Small intestine (tissue), 7 donors: ENCODE measurements at regions not wholly inside any gene's neighbourhood (a gene's known extent, or its start where the extent isn't known, plus 50 kb on each side); places are given as distances from the start of the nearest gene placed in this dataset.

Experiments used
- DNase-seq, 2 donors: peaks; one replicate each; pipeline versions ENCODE4 v3.0.0 to v3.0.0-alpha.2; 2013
- FAIRE-seq: peaks from 2 replicates; lab custom pipeline; 2012; peaks lifted over from hg19 to GRCh38; lab: Jason Lieb, UNC
- H3K27ac ChIP-seq, 3 donors: one replicate each; pipeline ENCODE4 v1.5.1; 2013; ENCODE audit warnings: low read length in 2 of 3, mild to moderate bottlenecking in 2 of 3, control low read depth in 1 of 3, inconsistent platforms in 1 of 3, low read depth in 1 of 3, moderate library complexity in 1 of 3
- H3K27me3 ChIP-seq, 3 donors: one replicate each; pipeline ENCODE4 v1.6.1; 2013; ENCODE audit warnings: low read length in 3 of 3, inconsistent platforms in 1 of 3; ENCODE audit not compliant: control insufficient read depth in 3 of 3, insufficient read depth in 3 of 3
- H3K36me3 ChIP-seq, 3 donors: one replicate each; pipeline ENCODE4 v1.6.1; 2013; ENCODE audit warnings: low read length in 3 of 3, inconsistent platforms in 1 of 3, low read depth in 1 of 3, mild to moderate bottlenecking in 1 of 3, moderate library complexity in 1 of 3; ENCODE audit not compliant: control insufficient read depth in 3 of 3, insufficient read depth in 2 of 3
- H3K4me1 ChIP-seq, 3 donors: one replicate each; pipeline ENCODE4 v1.6.1; 2013; ENCODE audit warnings: low read length in 2 of 3, inconsistent platforms in 1 of 3, low read depth in 1 of 3, mild to moderate bottlenecking in 1 of 3, moderate library complexity in 1 of 3; ENCODE audit not compliant: control insufficient read depth in 3 of 3, insufficient read depth in 2 of 3
- H3K4me3 ChIP-seq, 3 donors: one replicate each; pipeline ENCODE4 v1.5.1; 2013; ENCODE audit warnings: low read length in 3 of 3, control low read depth in 1 of 3, inconsistent platforms in 1 of 3, low read depth in 1 of 3, mild to moderate bottlenecking in 1 of 3, moderate library complexity in 1 of 3
- H3K9me3 ChIP-seq, 2 donors: one replicate each; pipeline ENCODE4 v1.6.1; 2013; ENCODE audit warnings: low read depth in 1 of 2, low read length in 1 of 2; ENCODE audit not compliant: control insufficient read depth in 2 of 2, insufficient read depth in 1 of 2
- WGBS, 3 donors: extraction: QIAGEN DNeasy Blood & Tissue Kit; methylation state at CpG; one replicate each; pipeline ENCODE4 v1.1.7; 2013; 5-methylcytosine and 5-hydroxymethylcytosine counted together
- donor health status: healthy with polysubstance abuse.
- donor health status: control.
- donor health status: control.
- donor health status: Bipolar disorder and iron deficiency.
- donor health status: healthy.

GRCh38 chr6:139509167-139509566, 134.7 kb upstream of the CITED2 start:
- H3K4me1 ChIP-seq, result no peaks in the 10 kb centered on the region
- no peaks in the 10 kb centered on the region for H3K9me3 ChIP-seq
- H3K27me3 ChIP-seq, result no peaks in the 10 kb centered on the region
- DNase-seq, result no peak
- 91 to 96% (median 93%) methylated on average over 4 of the region's 4 CpGs for WGBS, 3 donors
- H3K27ac ChIP-seq, result no peak overlapping the region
- H3K36me3 ChIP-seq, result no peaks in the 10 kb centered on the region
- no peak overlapping the region for H3K4me3 ChIP-seq
- FAIRE-seq, result no peak

GRCh38 chr6:139508576-139508975, 134.1 kb upstream of the CITED2 start:
- WGBS, 3 donors, result 74 to 84% (median 76%) methylated on average over 2 of the region's 2 CpGs
- DNase-seq (no peak), FAIRE-seq (no peak)
- H3K27ac ChIP-seq, result no peak overlapping the region
- H3K27me3 ChIP-seq, result no peaks in the 10 kb centered on the region
- H3K4me1 ChIP-seq, result no peaks in the 10 kb centered on the region
- H3K36me3 ChIP-seq, result no peaks in the 10 kb centered on the region
- no peaks in the 10 kb centered on the region for H3K9me3 ChIP-seq
- H3K4me3 ChIP-seq, result no peak overlapping the region

GRCh38 chr6:139508023-139508422, 133.6 kb upstream of the CITED2 start:
- Histone ChIP-seq H3K9me3 (no peaks in the 10 kb centered on the region), H3K36me3 (no peaks in the 10 kb centered on the region), H3K27ac (no peak overlapping the region), H3K4me3 (no peak overlapping the region), H3K4me1 (no peaks in the 10 kb centered on the region), H3K27me3 (no peaks in the 10 kb centered on the region)
- DNase-seq, result no peak
- no peak for FAIRE-seq
- WGBS, 3 donors, result 72 to 84% (median 83%) methylated on average over 2 of the region's 2 CpGs

- DNase-seq, result peak in 1 of 2 donors; percentile 9
- WGBS, 3 donors, result 91 to 100% (median 96%) methylated on average over 1 of the region's 1 CpG
- Histone ChIP-seq H3K4me1 (no peaks in the 10 kb centered on the region), H3K27me3 (no peaks in the 10 kb centered on the region), H3K4me3 (no peak overlapping the region), H3K36me3 (no peaks in the 10 kb centered on the region), H3K9me3 (peaks cover 0 to 2% of the 10 kb centered on the region in 2 donors), H3K27ac (no peak overlapping the region)
- FAIRE-seq, result no peak
These were observed 126.5 kb upstream of the CITED2 start for GRCh38 chr6:139500977-139501376.

GRCh38 chr6:139498715-139499114, 124.3 kb upstream of the CITED2 start:
- Histone ChIP-seq H3K4me3 (no peak overlapping the region), H3K4me1 (no peaks in the 10 kb centered on the region), H3K27ac (no peak overlapping the region), H3K36me3 (no peaks in the 10 kb centered on the region), H3K27me3 (no peaks in the 10 kb centered on the region), H3K9me3 (peaks cover 0 to 2% of the 10 kb centered on the region in 2 donors)
- DNase-seq (no peak), FAIRE-seq (no peak)
- WGBS, 3 donors, result 89 to 98% (median 92%) methylated on average over 2 of the region's 2 CpGs

- H3K36me3 ChIP-seq, result no peaks in the 10 kb centered on the region
- DNase-seq (no peak), FAIRE-seq (no peak)
- 90 to 93% (median 92%) methylated on average over 8 of the region's 8 CpGs for WGBS, 3 donors
- H3K4me3 ChIP-seq, result no peak overlapping the region
- H3K27ac ChIP-seq, result no peak overlapping the region
- H3K9me3 ChIP-seq, result peaks cover 0 to 2% of the 10 kb centered on the region in 2 donors
- no peaks in the 10 kb centered on the region for H3K27me3 ChIP-seq
- H3K4me1 ChIP-seq, result no peaks in the 10 kb centered on the region
These were observed 123.0 kb upstream of the CITED2 start for GRCh38 chr6:139497345-139497961.

- no peak for FAIRE-seq
- peaks cover 0 to 2% of the 10 kb centered on the region in 2 donors for H3K9me3 ChIP-seq
- no peak for DNase-seq
- no peak overlapping the region for H3K4me3 ChIP-seq
- no peak overlapping the region for H3K27ac ChIP-seq
- H3K27me3 ChIP-seq, result no peaks in the 10 kb centered on the region
- H3K36me3 ChIP-seq, result no peaks in the 10 kb centered on the region
- no peaks in the 10 kb centered on the region for H3K4me1 ChIP-seq
- WGBS, 3 donors, result 76 to 84% (median 84%) methylated on average over 3 of the region's 3 CpGs
These were observed 122.4 kb upstream of the CITED2 start for GRCh38 chr6:139496654-139497344.

GRCh38 chr6:139494376-139494990, 120.0 kb upstream of the CITED2 start:
- H3K27me3 ChIP-seq, result no peaks in the 10 kb centered on the region
- no peak overlapping the region for H3K4me3 ChIP-seq
- H3K4me1 ChIP-seq, result no peaks in the 10 kb centered on the region
- no peaks in the 10 kb centered on the region for H3K36me3 ChIP-seq
- FAIRE-seq, result no peak
- no peak overlapping the region for H3K27ac ChIP-seq
- H3K9me3 ChIP-seq, result peaks cover 0 to 2% of the 10 kb centered on the region in 2 donors
- 85 to 91% (median 88%) methylated on average over 9 of the region's 9 CpGs for WGBS, 3 donors
- DNase-seq, result no peak
